Keratinocyte (primary cell): ENCODE measurements at regions not wholly inside any gene's neighbourhood (a gene's known extent, or its start where the extent isn't known, plus 50 kb on each side); places are given as distances from the start of the nearest gene placed in this dataset.

ENCODE experiments used
- DNase-seq: peaks from one replicate; pipeline ENCODE4 v3.0.0-alpha.2; 2011; ENCODE audit warnings: low read depth, missing footprints, low spot score
- FAIRE-seq: peaks from 2 replicates; lab custom pipeline; 2011; peaks lifted over from hg19 to GRCh38; lab: Jason Lieb, UNC
- H2AFZ ChIP-seq: 2 replicates; pipeline ENCODE4 v1.6.0; 2012; ENCODE audit warnings: low read length, control low read depth, inconsistent platforms; ENCODE audit not compliant: control insufficient read depth
- H3K27ac ChIP-seq: 2 replicates; pipeline ENCODE4 v1.5.1; 2011; ENCODE audit warnings: low read length; ENCODE audit not compliant: control insufficient read depth, insufficient read depth
- H3K27me3 ChIP-seq: 3 replicates; pipeline ENCODE4 v1.6.0; 2011; ENCODE audit warnings: low read length; ENCODE audit not compliant: control insufficient read depth, insufficient read depth; ENCODE audit errors: extremely low read depth
- H3K36me3 ChIP-seq, 2 experiments: 2 replicates in 1 of 2; 3 replicates in 1 of 2; pipeline ENCODE4 v1.5.1; 2011; ENCODE audit warnings: low read length in 2 of 2, mild to moderate bottlenecking in 1 of 2; ENCODE audit not compliant: control insufficient read depth in 2 of 2, insufficient read depth in 2 of 2; ENCODE audit errors: extremely low read depth in 1 of 2
- H3K4me1 ChIP-seq: 3 replicates; pipeline ENCODE4 v1.5.1; 2011; ENCODE audit warnings: low read length; ENCODE audit not compliant: control insufficient read depth, insufficient read depth; ENCODE audit errors: extremely low read depth
- H3K4me2 ChIP-seq: 3 replicates; pipeline ENCODE4 v1.6.0; 2011; ENCODE audit warnings: low read depth, low read length; ENCODE audit not compliant: control insufficient read depth, insufficient read depth; ENCODE audit errors: extremely low read depth
- H3K4me3 ChIP-seq, 3 experiments: fragments of 200-600 bp in 1 of 3; sonication (generic) in 1 of 3; 2 replicates in 2 of 3; 3 replicates in 1 of 3; pipeline ENCODE4 v1.5.1; 2011 to 2016; ENCODE audit warnings: low read length in 3 of 3, mild to moderate bottlenecking in 3 of 3, control low read depth in 2 of 3, inconsistent platforms in 1 of 3, low read depth in 1 of 3, mixed read lengths in 1 of 3, mixed run types in 1 of 3, moderate library complexity in 1 of 3; ENCODE audit not compliant: control insufficient read depth in 2 of 3, insufficient read depth in 2 of 3; ENCODE audit errors: extremely low read depth in 1 of 3
- H3K79me2 ChIP-seq: 2 replicates; pipeline ENCODE4 v1.6.0; 2012; ENCODE audit warnings: low read length; ENCODE audit not compliant: control insufficient read depth, insufficient read depth
- H3K9ac ChIP-seq: 3 replicates; pipeline ENCODE4 v1.6.0; 2011; ENCODE audit warnings: low read length; ENCODE audit not compliant: control insufficient read depth, insufficient read depth; ENCODE audit errors: extremely low read depth
- H3K9me1 ChIP-seq: 3 replicates; pipeline ENCODE4 v1.6.0; 2011; ENCODE audit warnings: low read length; ENCODE audit not compliant: control insufficient read depth, insufficient read depth; ENCODE audit errors: extremely low read depth
- H3K9me3 ChIP-seq: 2 replicates; pipeline ENCODE4 v1.5.1; 2012; ENCODE audit warnings: low read depth, low read length; ENCODE audit not compliant: control insufficient read depth
- H4K20me1 ChIP-seq: 3 replicates; pipeline ENCODE4 v1.6.0; 2011; ENCODE audit warnings: low read length; ENCODE audit not compliant: control insufficient read depth, insufficient read depth; ENCODE audit errors: extremely low read depth
- EZH2 ChIP-seq: IDR thresholded peaks from one replicate; pipeline ENCODE4 v1.6.1; 2012; ENCODE audit warnings: inconsistent platforms, mild to moderate bottlenecking, low read length, moderate library complexity
- dilution Hi-C: fragments of 300-500 bp; cut with MboI; formaldehyde crosslinking; loops from one replicate; pipeline ENCODE4 v1.7.0; 2020; ENCODE audit warnings: low sequenced_read_pairs; ENCODE audit not compliant: extremely low pct_ligation_motif_present
- TF ChIP-seq, protein P1 (sequence below), 3 experiments: IDR thresholded peaks in 1 of 3; conservative IDR thresholded peaks in 1 of 3; optimal IDR thresholded peaks in 1 of 3; 2 replicates in 2 of 3; 3 replicates in 1 of 3; pipeline versions ENCODE3 to v1.5.1; 2011; ENCODE audit warnings: low read length in 3 of 3, mild to moderate bottlenecking in 3 of 3, moderate library complexity in 2 of 3, control low read depth in 1 of 3, inconsistent platforms in 1 of 3; ENCODE audit not compliant: insufficient read depth in 2 of 3; ENCODE audit errors: extremely low read depth in 1 of 3

DNA sequence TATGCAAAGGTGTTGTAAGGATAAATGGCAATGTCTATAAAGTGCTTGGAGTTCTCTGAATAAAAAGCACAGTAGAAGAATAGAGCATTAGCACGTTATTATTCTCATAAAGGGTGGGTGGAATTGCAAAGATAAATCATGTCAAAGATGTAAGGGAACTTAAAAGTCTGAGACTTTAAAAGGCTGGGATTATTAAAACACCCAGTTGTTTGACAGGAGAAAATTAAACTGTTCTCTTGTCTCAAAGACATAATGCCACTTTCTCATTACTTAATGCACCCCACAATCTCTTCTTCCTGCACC, 70.4 kb upstream of the PDE10A start:
- Histone ChIP-seq H3K4me1 (no peaks in the 10 kb centered on the region), H3K27ac (no peak overlapping the region), H3K4me3 (no peak overlapping the region), H3K9me3 (peaks cover 6% of the 10 kb centered on the region), H3K9me1 (no peaks in the 10 kb centered on the region), H3K4me2 (no peak overlapping the region), H3K36me3 (no peaks in the 10 kb centered on the region), H3K79me2 (no peaks in the 10 kb centered on the region), H3K27me3 (no peaks in the 10 kb centered on the region), H4K20me1 (no peaks in the 10 kb centered on the region), H2AFZ (no peak overlapping the region), H3K9ac (no peak overlapping the region)
- dilution Hi-C loops: no loop called here
- FAIRE-seq (no peak), DNase-seq (no peak)
- no peak for TF ChIP-seq EZH2
- TF ChIP-seq, protein P1, sequence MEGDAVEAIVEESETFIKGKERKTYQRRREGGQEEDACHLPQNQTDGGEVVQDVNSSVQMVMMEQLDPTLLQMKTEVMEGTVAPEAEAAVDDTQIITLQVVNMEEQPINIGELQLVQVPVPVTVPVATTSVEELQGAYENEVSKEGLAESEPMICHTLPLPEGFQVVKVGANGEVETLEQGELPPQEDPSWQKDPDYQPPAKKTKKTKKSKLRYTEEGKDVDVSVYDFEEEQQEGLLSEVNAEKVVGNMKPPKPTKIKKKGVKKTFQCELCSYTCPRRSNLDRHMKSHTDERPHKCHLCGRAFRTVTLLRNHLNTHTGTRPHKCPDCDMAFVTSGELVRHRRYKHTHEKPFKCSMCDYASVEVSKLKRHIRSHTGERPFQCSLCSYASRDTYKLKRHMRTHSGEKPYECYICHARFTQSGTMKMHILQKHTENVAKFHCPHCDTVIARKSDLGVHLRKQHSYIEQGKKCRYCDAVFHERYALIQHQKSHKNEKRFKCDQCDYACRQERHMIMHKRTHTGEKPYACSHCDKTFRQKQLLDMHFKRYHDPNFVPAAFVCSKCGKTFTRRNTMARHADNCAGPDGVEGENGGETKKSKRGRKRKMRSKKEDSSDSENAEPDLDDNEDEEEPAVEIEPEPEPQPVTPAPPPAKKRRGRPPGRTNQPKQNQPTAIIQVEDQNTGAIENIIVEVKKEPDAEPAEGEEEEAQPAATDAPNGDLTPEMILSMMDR (optimal IDR thresholded peaks at IDR 0.05 in 1 of 3, IDR thresholded peaks at IDR 0.05 in 1 of 3, conservative IDR thresholded peaks at IDR 0.05 in 1 of 3; ENCODE audit: extremely low read depth in 1 of 3, insufficient read depth in 2 of 3, low read length in 3 of 3): no peak

DNA sequence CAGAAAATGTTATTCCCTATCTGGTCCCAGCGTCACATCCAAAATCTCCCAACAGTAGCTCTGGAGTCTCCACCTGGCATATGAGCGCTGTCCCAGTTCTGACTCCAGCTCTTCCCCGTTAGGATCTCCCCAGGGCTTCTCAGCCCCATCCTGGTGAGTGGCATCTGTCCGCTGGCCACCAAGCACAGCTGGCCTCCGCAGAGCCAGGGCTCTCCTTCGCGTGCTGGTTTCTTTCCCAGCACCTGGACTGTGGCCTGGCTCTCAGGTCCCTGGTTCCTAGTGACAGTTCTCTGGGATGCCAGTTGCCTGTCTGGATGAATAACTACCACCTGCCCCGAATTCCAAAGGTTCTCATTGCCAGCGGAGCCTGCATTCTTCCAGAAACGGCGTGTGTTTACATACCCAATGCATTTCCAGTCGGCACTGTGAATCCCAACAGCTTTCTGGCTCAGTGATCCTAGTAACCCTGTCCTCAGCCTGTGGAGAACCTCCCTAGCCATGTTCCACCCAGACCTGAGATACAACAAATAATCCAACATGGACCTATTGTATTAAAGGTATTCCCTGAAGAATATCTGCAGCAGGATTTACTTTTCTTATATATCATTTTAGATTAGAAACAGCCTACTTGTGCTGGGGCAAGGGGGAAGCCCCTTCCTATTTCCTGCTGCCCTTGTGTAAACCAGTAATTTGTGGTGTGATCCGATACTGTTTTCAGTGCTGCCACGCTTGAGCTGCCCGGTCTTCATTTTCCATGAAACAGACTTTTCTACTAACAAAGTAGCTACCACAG, 69.9 kb upstream of the PDE10A start:
- no peak overlapping the region for H3K4me2 ChIP-seq
- no peak overlapping the region for H3K27ac ChIP-seq
- H3K4me1 ChIP-seq: no peaks in the 10 kb centered on the region
- no peaks in the 10 kb centered on the region for H3K79me2 ChIP-seq
- H4K20me1 ChIP-seq: no peaks in the 10 kb centered on the region
- no peaks in the 10 kb centered on the region for H3K9me1 ChIP-seq
- dilution Hi-C loops: no loop called here
- no peak overlapping the region for H3K9ac ChIP-seq
- DNase-seq: no peak
- FAIRE-seq: no peak
- TF ChIP-seq EZH2: no peak
- TF ChIP-seq, protein P1 (optimal IDR thresholded peaks at IDR 0.05 in 1 of 3, IDR thresholded peaks at IDR 0.05 in 1 of 3, conservative IDR thresholded peaks at IDR 0.05 in 1 of 3; ENCODE audit: extremely low read depth in 1 of 3, insufficient read depth in 2 of 3, low read length in 3 of 3): no peak
- H3K4me3 ChIP-seq: no peak overlapping the region
- H3K9me3 ChIP-seq: peaks cover 6% of the 10 kb centered on the region
- H2AFZ ChIP-seq: no peak overlapping the region
- no peaks in the 10 kb centered on the region for H3K27me3 ChIP-seq
- H3K36me3 ChIP-seq: no peaks in the 10 kb centered on the region
